CD14-positive monocyte (primary cell): ENCODE measurements at regions not wholly inside any gene's neighbourhood (a gene's known extent, or its start where the extent isn't known, plus 50 kb on each side); places are given as distances from the start of the nearest gene placed in this dataset.

Source experiments
- DNase-seq, 3 donors: peaks; one replicate each; pipeline ENCODE4 v3.0.0-alpha.2; 2011 to 2022
- H2AFZ ChIP-seq: 2 replicates; pipeline ENCODE4 v1.6.0; 2012; ENCODE audit warnings: mild to moderate bottlenecking, low read depth, low read length, inconsistent platforms; ENCODE audit not compliant: insufficient read depth, poor library complexity, severe bottlenecking
- H3K27ac ChIP-seq, 2 donors: 1 replicate in 1 of 2; 2 replicates in 1 of 2; pipeline ENCODE4 v1.5.1; 2012 to 2013; ENCODE audit warnings: low read length in 2 of 2, control low read depth in 1 of 2, inconsistent platforms in 1 of 2, low read depth in 1 of 2, mild to moderate bottlenecking in 1 of 2
- H3K27me3 ChIP-seq, 2 donors: one replicate each; pipeline versions ENCODE4 v1.6.0 to v1.6.1; 2011 to 2013; ENCODE audit warnings: low read length in 2 of 2; ENCODE audit not compliant: control insufficient read depth in 2 of 2, insufficient read depth in 2 of 2
- H3K36me3 ChIP-seq, 2 donors: replicated peaks in 1 of 2; 1 replicate in 1 of 2; 2 replicates in 1 of 2; pipeline versions ENCODE4 v1.5.1 to v1.6.1; 2012 to 2013; ENCODE audit warnings: low read length in 2 of 2, control low read depth in 1 of 2, inconsistent platforms in 1 of 2, mild to moderate bottlenecking in 1 of 2; ENCODE audit not compliant: insufficient read depth in 2 of 2, control insufficient read depth in 1 of 2
- H3K4me1 ChIP-seq, 2 donors: 1 replicate in 1 of 2; 2 replicates in 1 of 2; pipeline versions ENCODE4 v1.5.1 to v1.6.1; 2012 to 2013; ENCODE audit warnings: low read length in 2 of 2, control low read depth in 1 of 2, inconsistent platforms in 1 of 2, mild to moderate bottlenecking in 1 of 2, moderate library complexity in 1 of 2; ENCODE audit not compliant: insufficient read depth in 2 of 2, control insufficient read depth in 1 of 2
- H3K4me2 ChIP-seq: replicated peaks from 2 replicates; pipeline ENCODE3; 2012; ENCODE audit warnings: low read length, moderate library complexity, mild to moderate bottlenecking; ENCODE audit not compliant: poor library complexity, severe bottlenecking; ENCODE audit errors: extremely low read depth
- H3K4me3 ChIP-seq, 3 experiments: fragments of 200-600 bp in 1 of 3; sonication (generic) in 1 of 3; replicated peaks in 1 of 3; 1 replicate in 2 of 3; 2 replicates in 1 of 3; pipeline ENCODE4 v1.5.1; 2011 to 2013; ENCODE audit warnings: low read length in 3 of 3, mild to moderate bottlenecking in 3 of 3, control low read depth in 2 of 3, low read depth in 2 of 3, inconsistent platforms in 1 of 3, moderate library complexity in 1 of 3
- H3K79me2 ChIP-seq: 2 replicates; pipeline ENCODE4 v1.6.0; 2012; ENCODE audit warnings: mild to moderate bottlenecking, control low read depth, inconsistent platforms, low read length, moderate library complexity; ENCODE audit not compliant: insufficient read depth
- H3K9ac ChIP-seq: 2 replicates; pipeline ENCODE4 v1.6.0; 2017; ENCODE audit warnings: low read length, mild to moderate bottlenecking; ENCODE audit not compliant: insufficient read depth, poor library complexity, severe bottlenecking
- H3K9me3 ChIP-seq, 2 donors: replicated peaks in 1 of 2; 1 replicate in 1 of 2; 2 replicates in 1 of 2; pipeline versions ENCODE4 v1.5.1 to v1.6.1; 2012 to 2013; ENCODE audit warnings: low read length in 2 of 2, control low read depth in 1 of 2; ENCODE audit not compliant: control insufficient read depth in 1 of 2, insufficient read depth in 1 of 2
- H4K20me1 ChIP-seq: 2 replicates; pipeline ENCODE4 v1.6.0; 2012; ENCODE audit warnings: mild to moderate bottlenecking, low read length, control low read depth, moderate library complexity; ENCODE audit not compliant: insufficient read depth
- H3K27ac Mint-ChIP-seq, 7 donors: one replicate each; pipeline ENCODE4 v1.8.0; 2020; ENCODE audit warnings: mild to moderate bottlenecking in 7 of 7, mixed read lengths in 7 of 7, moderate library complexity in 6 of 7, inconsistent platforms in 2 of 7
- H3K27me3 Mint-ChIP-seq, 3 donors: one replicate each; pipeline ENCODE4 v1.8.0; 2021 to 2022; ENCODE audit warnings: low read depth in 3 of 3, mild to moderate bottlenecking in 3 of 3, mixed read lengths in 3 of 3, moderate library complexity in 3 of 3, inconsistent platforms in 1 of 3
- H3K36me3 Mint-ChIP-seq, 2 donors: one replicate each; pipeline ENCODE4 v1.8.0; 2020; ENCODE audit warnings: mixed read lengths in 2 of 2, inconsistent platforms in 1 of 2, mild to moderate bottlenecking in 1 of 2
- H3K4me1 Mint-ChIP-seq: one replicate; pipeline ENCODE4 v1.8.0; 2020; ENCODE audit warnings: mild to moderate bottlenecking, mixed read lengths
- H3K4me3 Mint-ChIP-seq, 2 donors: one replicate each; pipeline ENCODE4 v1.8.0; 2020; ENCODE audit warnings: mild to moderate bottlenecking in 2 of 2, mixed read lengths in 2 of 2, moderate library complexity in 1 of 2
- H3K9me3 Mint-ChIP-seq, 7 donors: one replicate each; pipeline ENCODE4 v1.8.0; 2020 to 2022; ENCODE audit warnings: mixed read lengths in 7 of 7, mild to moderate bottlenecking in 6 of 7, moderate library complexity in 6 of 7, inconsistent platforms in 2 of 7
- WGBS: methylation state at CpG from one replicate; pipeline ENCODE4 v1.1.5; 2013; ENCODE audit warnings: missing lambda C conversion rate; ENCODE audit not compliant: insufficient coverage; 5-methylcytosine and 5-hydroxymethylcytosine counted together
- intact Hi-C, 2 donors: fragments of 100-400 bp; cut with micrococcal nuclease; formaldehyde crosslinking; loops; one replicate each; pipeline versions ENCODE4 v1.15.0 to v1.15.1; 2023
- TF ChIP-seq, protein P1 (sequence below): fragments of 200-600 bp; IDR thresholded peaks from one replicate; pipeline ENCODE4 v1.8.0; 2022; ENCODE audit warnings: antibody characterized with exemption, mild to moderate bottlenecking

DNA sequence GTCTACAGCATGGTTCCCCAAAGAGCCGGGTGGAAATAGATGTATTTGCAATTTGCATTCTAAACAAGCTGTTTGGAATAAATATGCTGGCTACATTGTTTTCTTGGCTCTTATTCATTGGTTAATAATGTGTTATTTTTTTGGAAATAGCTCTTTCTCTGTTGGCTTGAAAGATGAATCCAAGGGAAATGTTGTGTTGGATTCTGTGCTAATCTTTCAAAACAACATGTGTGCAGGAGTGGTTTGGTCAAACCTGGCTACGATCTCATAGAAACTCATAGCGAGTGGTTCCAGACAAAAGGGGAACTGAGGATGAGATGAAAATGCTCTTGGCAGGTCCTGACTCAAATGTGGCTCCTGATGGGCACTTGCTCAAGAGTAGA is 63.7 kb upstream of the CXCL14 start:
- WGBS: 6% methylated on average over 2 of the region's 3 CpGs
- H3K27ac Mint-ChIP-seq: no peak overlapping the region
- intact Hi-C loops: no loop called here

DNA sequence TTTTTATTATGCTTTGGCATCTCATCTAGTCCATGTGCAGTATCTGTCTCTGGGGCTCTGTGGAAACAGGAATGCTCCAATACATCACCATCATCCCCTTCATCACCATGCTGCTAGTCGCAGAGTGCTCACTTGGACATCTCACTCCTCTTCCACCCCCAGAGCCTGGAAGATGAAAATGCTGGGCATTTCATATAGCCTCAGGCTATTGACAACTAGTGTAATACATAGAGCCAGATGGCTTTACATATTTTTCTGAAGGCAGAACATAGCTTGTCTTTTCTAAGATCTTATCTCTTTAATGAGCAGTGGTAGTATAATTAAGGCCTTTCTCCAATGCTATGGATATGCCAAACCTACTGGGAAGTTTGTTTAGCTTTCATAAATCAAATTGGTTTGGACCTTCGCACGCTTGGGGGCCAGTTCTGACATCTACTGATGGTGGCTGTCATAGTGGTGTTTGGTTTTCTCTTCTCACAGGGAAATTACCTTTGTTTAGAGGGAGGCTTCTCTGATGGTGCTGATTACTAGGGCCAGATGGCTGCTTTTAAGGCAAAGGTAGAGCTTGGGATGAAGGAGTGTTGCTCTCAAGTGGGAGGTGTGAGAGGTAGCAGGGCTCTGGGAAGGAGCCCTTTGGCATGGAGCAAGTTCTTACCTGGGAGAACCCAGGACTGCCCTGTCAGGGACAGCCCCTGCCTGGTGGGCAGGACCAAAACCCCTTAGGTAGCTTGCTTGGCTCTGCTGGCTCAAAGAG is 63.1 kb upstream of the CXCL14 start:
- 85% methylated on average over 3 of the region's 3 CpGs for WGBS
- intact Hi-C loops: no loop called here
- Histone ChIP-seq H3K4me1 (no peaks in the 10 kb centered on the region), H4K20me1 (no peaks in the 10 kb centered on the region), H3K36me3 (no peaks in the 10 kb centered on the region), H2AFZ (no peak overlapping the region), H3K9ac (no peak overlapping the region), H3K79me2 (no peaks in the 10 kb centered on the region), H3K4me2 (no peak overlapping the region), H3K27ac (no peak overlapping the region), H3K9me3 (no peaks in the 10 kb centered on the region), H3K27me3 (peaks cover 2% of the 10 kb centered on the region in 2 donors), H3K4me3 (no peak overlapping the region)
- Mint-ChIP-seq H3K4me1 (peaks cover 1% of the 10 kb centered on the region), H3K4me3 (no peak overlapping the region), H3K27ac (peak overlapping the region in 1 of 7 donors; percentile 21), H3K36me3 (no peaks in the 10 kb centered on the region), H3K9me3 (peaks cover 0 to 2% (median 0%) of the 10 kb centered on the region in 7 donors), H3K27me3 (peaks cover 3 to 17% (median 7%) of the 10 kb centered on the region in 3 donors)
- TF ChIP-seq, protein P1, sequence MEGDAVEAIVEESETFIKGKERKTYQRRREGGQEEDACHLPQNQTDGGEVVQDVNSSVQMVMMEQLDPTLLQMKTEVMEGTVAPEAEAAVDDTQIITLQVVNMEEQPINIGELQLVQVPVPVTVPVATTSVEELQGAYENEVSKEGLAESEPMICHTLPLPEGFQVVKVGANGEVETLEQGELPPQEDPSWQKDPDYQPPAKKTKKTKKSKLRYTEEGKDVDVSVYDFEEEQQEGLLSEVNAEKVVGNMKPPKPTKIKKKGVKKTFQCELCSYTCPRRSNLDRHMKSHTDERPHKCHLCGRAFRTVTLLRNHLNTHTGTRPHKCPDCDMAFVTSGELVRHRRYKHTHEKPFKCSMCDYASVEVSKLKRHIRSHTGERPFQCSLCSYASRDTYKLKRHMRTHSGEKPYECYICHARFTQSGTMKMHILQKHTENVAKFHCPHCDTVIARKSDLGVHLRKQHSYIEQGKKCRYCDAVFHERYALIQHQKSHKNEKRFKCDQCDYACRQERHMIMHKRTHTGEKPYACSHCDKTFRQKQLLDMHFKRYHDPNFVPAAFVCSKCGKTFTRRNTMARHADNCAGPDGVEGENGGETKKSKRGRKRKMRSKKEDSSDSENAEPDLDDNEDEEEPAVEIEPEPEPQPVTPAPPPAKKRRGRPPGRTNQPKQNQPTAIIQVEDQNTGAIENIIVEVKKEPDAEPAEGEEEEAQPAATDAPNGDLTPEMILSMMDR: no peak
- DNase-seq: no peak

More for the DNA sequence above, 63.7 kb upstream of the CXCL14 start:
- no peak overlapping the region for H3K27ac ChIP-seq
- H3K9me3 ChIP-seq: no peaks in the 10 kb centered on the region
- H3K4me1 ChIP-seq: no peaks in the 10 kb centered on the region
- no peak overlapping the region for H3K4me3 ChIP-seq
- Mint-ChIP-seq H3K4me1 (peaks cover 1% of the 10 kb centered on the region), H3K9me3 (peaks cover 0 to 2% (median 0%) of the 10 kb centered on the region in 7 donors), H3K27me3 (peaks cover 3 to 15% (median 7%) of the 10 kb centered on the region in 3 donors), H3K36me3 (no peaks in the 10 kb centered on the region), H3K4me3 (no peak overlapping the region)
- no peaks in the 10 kb centered on the region for H3K36me3 ChIP-seq
- no peaks in the 10 kb centered on the region for H4K20me1 ChIP-seq
- DNase-seq: no peak
- TF ChIP-seq, protein P1: no peak
- H3K4me2 ChIP-seq: no peak overlapping the region
- peaks cover 2% of the 10 kb centered on the region in 2 donors for H3K27me3 ChIP-seq
- H2AFZ ChIP-seq: no peak overlapping the region
- no peaks in the 10 kb centered on the region for H3K79me2 ChIP-seq
- no peak overlapping the region for H3K9ac ChIP-seq
